GM12874 (cell line): ENCODE measurements at regions not wholly inside any gene's neighbourhood (a gene's known extent, or its start where the extent isn't known, plus 50 kb on each side); places are given as distances from the start of the nearest gene placed in this dataset.

ENCODE experiments used
- TF ChIP-seq, protein P1 (sequence below): IDR thresholded peaks from 2 replicates; pipeline ENCODE4 v1.5.1; 2011; ENCODE audit warnings: low read depth, mild to moderate bottlenecking, control low read depth, low read length, moderate library complexity; ENCODE audit not compliant: insufficient read depth

DNA sequence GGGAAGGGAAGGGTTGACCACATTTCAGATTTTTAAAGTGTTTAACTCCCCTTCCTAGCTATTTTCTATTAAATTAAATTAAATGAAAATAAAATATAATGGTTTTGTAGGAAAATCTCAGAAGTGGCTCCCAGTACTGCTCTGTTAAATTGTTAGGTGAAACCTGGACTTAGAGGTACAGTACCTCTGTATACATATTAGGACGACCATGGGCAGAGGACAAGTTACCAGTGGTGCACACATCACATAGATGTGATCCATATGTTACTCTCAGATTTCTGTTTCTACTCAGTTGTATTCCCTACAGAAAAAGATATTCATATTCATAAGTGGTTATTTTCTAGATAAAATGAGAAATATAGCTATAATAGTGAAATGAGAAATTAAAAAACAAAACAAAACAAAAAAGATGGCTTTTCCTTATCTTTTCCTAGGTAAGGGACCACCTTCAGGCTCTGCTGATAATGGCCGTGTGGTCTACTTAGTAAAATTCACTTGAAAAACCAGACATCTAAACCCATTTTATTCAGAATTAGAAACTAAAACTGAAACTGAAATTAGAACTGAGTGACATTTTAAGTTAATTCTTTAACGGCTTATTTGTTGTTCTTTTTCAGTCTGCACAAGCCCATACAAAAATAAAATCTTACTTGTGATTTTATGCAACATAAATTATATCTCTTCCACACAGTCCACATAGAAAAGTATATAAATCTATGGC lies 832.5 kb upstream of the CHAC2 start:
- TF ChIP-seq, protein P1, sequence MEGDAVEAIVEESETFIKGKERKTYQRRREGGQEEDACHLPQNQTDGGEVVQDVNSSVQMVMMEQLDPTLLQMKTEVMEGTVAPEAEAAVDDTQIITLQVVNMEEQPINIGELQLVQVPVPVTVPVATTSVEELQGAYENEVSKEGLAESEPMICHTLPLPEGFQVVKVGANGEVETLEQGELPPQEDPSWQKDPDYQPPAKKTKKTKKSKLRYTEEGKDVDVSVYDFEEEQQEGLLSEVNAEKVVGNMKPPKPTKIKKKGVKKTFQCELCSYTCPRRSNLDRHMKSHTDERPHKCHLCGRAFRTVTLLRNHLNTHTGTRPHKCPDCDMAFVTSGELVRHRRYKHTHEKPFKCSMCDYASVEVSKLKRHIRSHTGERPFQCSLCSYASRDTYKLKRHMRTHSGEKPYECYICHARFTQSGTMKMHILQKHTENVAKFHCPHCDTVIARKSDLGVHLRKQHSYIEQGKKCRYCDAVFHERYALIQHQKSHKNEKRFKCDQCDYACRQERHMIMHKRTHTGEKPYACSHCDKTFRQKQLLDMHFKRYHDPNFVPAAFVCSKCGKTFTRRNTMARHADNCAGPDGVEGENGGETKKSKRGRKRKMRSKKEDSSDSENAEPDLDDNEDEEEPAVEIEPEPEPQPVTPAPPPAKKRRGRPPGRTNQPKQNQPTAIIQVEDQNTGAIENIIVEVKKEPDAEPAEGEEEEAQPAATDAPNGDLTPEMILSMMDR = no peak

DNA sequence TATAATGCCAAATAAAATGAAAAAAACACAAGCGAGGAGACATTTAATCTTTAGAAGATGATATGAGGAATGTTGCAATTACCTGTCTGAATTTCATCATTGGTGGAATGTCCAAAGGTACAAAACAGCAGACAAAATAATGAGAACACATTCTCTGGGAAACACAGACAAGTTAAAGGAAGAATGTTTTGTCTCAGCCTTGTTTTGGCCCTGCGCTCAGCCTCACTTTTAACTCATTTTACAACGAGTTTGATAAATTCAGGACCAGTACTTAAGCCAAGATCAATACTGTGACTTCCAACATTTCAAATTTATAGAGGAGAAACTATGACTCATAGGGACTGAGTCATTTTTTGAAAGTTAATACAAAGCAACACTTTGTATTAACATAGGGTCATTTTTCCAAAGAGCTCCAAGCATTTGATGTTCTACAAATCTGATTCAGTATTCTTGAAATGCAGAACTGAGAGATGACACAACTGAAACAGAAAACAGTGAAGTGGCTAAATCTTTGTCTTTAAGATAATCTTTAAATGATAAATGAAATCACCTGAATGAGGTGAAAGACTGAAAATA lies 833.2 kb upstream of the CHAC2 start:
- TF ChIP-seq, protein P1 = no peak

DNA sequence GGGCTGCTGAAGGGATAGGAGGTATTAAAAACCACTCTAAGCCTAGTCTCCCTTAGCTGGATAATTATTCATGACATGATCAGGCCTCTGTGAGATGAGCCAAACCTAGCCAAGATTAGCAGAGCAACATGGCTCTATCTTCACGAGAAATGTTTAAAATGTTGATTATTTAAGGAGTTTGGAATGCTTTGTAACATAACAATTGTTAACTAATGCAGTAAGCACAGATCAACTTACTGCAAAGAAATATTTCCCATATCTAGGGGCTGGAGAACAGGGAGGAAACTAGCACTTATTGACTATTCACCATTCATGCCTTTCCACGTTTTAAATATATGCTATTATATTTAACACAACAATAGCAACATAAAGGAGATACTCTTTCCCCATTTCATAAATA lies 833.7 kb upstream of the CHAC2 start:
- TF ChIP-seq, protein P1 = no peak

DNA sequence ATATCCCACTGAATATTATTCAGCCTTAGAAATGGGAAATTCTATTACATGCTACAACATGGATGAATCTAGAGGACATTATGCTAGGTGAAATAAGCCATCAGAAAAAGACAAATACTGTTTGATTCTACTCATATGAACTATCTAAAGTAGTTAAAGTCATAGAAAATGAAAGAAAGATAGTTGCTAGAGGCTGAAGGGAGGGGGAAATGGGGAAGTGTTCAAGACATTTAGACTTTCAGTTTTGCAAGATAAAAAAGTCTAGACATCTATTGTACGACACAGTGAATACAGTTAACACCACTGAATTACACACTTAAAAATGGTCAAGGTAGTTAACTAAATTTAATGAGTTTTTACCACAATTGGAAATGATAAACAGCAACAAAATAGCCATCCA lies 835.9 kb upstream of the CHAC2 start:
- TF ChIP-seq, protein P1 = no peak

DNA sequence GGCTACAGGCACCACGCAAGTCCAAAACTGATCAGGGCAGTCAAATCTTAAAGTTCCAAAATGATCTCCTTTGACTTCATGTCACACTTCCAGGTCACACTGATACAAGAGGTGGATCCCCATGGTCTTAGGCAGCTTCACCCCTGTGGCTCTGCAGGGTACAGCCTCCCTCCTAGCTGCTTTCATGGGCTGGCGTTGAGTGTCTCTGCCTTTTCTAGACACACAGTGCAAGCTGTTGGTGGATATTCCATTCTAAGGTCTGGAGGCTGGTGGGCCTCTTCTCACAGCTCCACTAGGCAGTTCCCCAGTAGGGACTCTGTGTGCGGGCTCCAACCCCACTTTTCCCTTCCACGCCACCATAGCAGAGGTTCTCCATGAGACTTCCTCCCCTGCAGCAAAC lies 838.2 kb upstream of the CHAC2 start:
- TF ChIP-seq, protein P1 = no peak

DNA sequence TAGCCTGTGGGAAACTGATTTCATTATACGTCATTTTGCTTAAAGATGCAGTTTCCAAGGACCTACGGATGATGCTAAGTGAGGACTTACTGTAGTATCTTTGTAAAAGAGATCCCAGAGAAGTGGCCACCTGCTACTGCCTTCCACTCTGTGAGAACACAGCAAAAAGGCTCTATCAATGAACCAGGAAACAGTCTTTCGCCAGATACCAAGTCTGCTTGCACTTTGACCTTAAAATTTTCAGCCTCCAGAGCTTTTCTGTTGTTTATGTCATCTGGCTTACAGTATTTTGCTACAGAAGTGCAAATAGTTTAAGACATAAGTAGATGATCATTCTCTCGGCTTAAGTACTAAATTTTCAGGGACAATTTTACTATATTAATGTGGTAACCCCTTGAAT lies 847.9 kb upstream of the CHAC2 start:
- TF ChIP-seq, protein P1 = no peak

DNA sequence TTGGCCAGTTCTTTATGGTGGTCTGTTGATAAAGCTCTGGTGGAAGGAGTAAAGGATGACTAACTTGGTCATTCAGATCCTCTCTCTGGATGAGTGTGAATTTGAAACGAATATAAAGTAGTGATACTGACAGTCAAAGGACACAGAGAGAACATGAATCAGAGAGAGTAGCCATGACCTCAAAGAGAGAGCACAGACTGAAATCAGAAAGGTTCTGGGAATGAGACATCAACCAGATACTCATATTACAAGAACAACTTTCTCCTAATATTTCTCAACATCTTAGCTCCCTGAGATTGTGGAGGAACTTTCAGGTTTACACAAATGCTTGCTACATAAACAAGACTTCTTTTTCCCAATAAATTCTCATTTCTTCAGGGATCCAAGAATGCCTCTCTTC lies 849.1 kb upstream of the CHAC2 start:
- TF ChIP-seq, protein P1 = no peak

DNA sequence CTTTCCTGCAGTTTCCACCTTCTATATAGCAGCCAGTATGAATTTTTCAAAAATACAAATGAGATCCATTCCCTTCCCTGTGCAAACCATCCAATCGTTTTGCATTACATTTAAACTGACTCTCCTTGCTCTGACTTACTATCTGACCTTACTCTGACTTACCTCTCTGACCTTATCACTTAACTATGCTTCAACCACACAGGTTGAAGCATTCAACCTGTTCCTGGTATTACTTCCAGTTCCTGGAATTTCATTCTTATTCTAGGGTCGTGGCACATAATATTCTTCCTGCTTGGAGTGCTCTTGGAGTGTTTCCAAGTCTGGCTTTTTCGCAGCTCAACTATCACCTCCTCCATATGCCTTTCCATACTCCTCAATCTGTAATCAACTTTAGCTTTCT lies 850.6 kb upstream of the CHAC2 start:
- TF ChIP-seq, protein P1 = no peak
